ENCODE measurements at regions not wholly inside any gene's neighbourhood (a gene's known extent, or its start where the extent isn't known, plus 50 kb on each side); places are given as distances from the start of the nearest gene placed in this dataset.

- Histone ChIP-seq H3K4me3 (ENCODE audit: low read length) (no peak overlapping the region), H3K27ac (ENCODE audit: low read length) (no peak overlapping the region), H3K9ac (ENCODE audit: low read depth, low read length) (no peak overlapping the region), H3K4me1 (ENCODE audit: insufficient read depth, low read length) (no peaks in the 10 kb centered on the region), H3K36me3 (ENCODE audit: insufficient read depth, low read depth, low read length) (no peaks in the 10 kb centered on the region), H3K9me3 (ENCODE audit: insufficient read depth, low read depth, low read length) (no peaks in the 10 kb centered on the region), H3K27me3 (ENCODE audit: insufficient read depth, low read length) (no peaks in the 10 kb centered on the region)
Measured at GRCh38 chr22:48093981-48094380, 1331.5 kb downstream of the TBC1D22A start.

- H3K27ac ChIP-seq (ENCODE audit: low read length) = no peak overlapping the region
- no peaks in the 10 kb centered on the region for H3K4me1 ChIP-seq (ENCODE audit: insufficient read depth, low read length)
- no peaks in the 10 kb centered on the region for H3K36me3 ChIP-seq (ENCODE audit: insufficient read depth, low read depth, low read length)
- H3K9ac ChIP-seq (ENCODE audit: low read depth, low read length) = no peak overlapping the region
- H3K27me3 ChIP-seq (ENCODE audit: insufficient read depth, low read length) = no peaks in the 10 kb centered on the region
- H3K4me3 ChIP-seq (ENCODE audit: low read length) = no peak overlapping the region
- H3K9me3 ChIP-seq (ENCODE audit: insufficient read depth, low read depth, low read length) = no peaks in the 10 kb centered on the region
Measured at GRCh38 chr22:48092866-48093265, 1330.4 kb downstream of the TBC1D22A start.

GRCh38 chr22:48091656-48092223 is 1329.3 kb downstream of the TBC1D22A start:
- no peaks in the 10 kb centered on the region for H3K9me3 ChIP-seq (ENCODE audit: insufficient read depth, low read depth, low read length)
- H3K4me1 ChIP-seq (ENCODE audit: insufficient read depth, low read length) = no peaks in the 10 kb centered on the region

GRCh38 chr22:48091060-48091650 is 1328.7 kb downstream of the TBC1D22A start:
- H3K4me3 ChIP-seq (ENCODE audit: low read length) = no peak overlapping the region
- no peaks in the 10 kb centered on the region for H3K9me3 ChIP-seq (ENCODE audit: insufficient read depth, low read depth, low read length)
- H3K36me3 ChIP-seq (ENCODE audit: insufficient read depth, low read depth, low read length) = no peaks in the 10 kb centered on the region
- H3K27me3 ChIP-seq (ENCODE audit: insufficient read depth, low read length) = no peaks in the 10 kb centered on the region
- H3K4me1 ChIP-seq (ENCODE audit: insufficient read depth, low read length) = no peaks in the 10 kb centered on the region
- no peak overlapping the region for H3K27ac ChIP-seq (ENCODE audit: low read length)
- no peak overlapping the region for H3K9ac ChIP-seq (ENCODE audit: low read depth, low read length)

More at GRCh38 chr22:48091656-48092223, 1329.3 kb downstream of the TBC1D22A start:
- no peaks in the 10 kb centered on the region for H3K27me3 ChIP-seq (ENCODE audit: insufficient read depth, low read length)
- H3K27ac ChIP-seq (ENCODE audit: low read length) = no peak overlapping the region
- H3K36me3 ChIP-seq (ENCODE audit: insufficient read depth, low read depth, low read length) = no peaks in the 10 kb centered on the region
- no peak overlapping the region for H3K4me3 ChIP-seq (ENCODE audit: low read length)
- no peak overlapping the region for H3K9ac ChIP-seq (ENCODE audit: low read depth, low read length)

- H3K4me3 ChIP-seq (ENCODE audit: low read length) = no peak overlapping the region
Measured at GRCh38 chr22:48090332-48090672, 1327.9 kb downstream of the TBC1D22A start.

GRCh38 chr22:48089601-48090331 is 1327.3 kb downstream of the TBC1D22A start:
- Histone ChIP-seq H3K4me3 (ENCODE audit: low read length) (no peak overlapping the region), H3K9ac (ENCODE audit: low read depth, low read length) (no peak overlapping the region), H3K27me3 (ENCODE audit: insufficient read depth, low read length) (no peaks in the 10 kb centered on the region), H3K4me1 (ENCODE audit: insufficient read depth, low read length) (no peaks in the 10 kb centered on the region), H3K27ac (ENCODE audit: low read length) (no peak overlapping the region), H3K36me3 (ENCODE audit: insufficient read depth, low read depth, low read length) (no peaks in the 10 kb centered on the region), H3K9me3 (ENCODE audit: insufficient read depth, low read depth, low read length) (no peaks in the 10 kb centered on the region)

More at GRCh38 chr22:48090332-48090672, 1327.9 kb downstream of the TBC1D22A start:
- Histone ChIP-seq H3K27me3 (ENCODE audit: insufficient read depth, low read length) (no peaks in the 10 kb centered on the region), H3K36me3 (ENCODE audit: insufficient read depth, low read depth, low read length) (no peaks in the 10 kb centered on the region), H3K27ac (ENCODE audit: low read length) (no peak overlapping the region), H3K9me3 (ENCODE audit: insufficient read depth, low read depth, low read length) (no peaks in the 10 kb centered on the region), H3K4me1 (ENCODE audit: insufficient read depth, low read length) (no peaks in the 10 kb centered on the region), H3K9ac (ENCODE audit: low read depth, low read length) (no peak overlapping the region)

GRCh38 chr22:48088926-48089536 is 1326.6 kb downstream of the TBC1D22A start:
- no peak overlapping the region for H3K27ac ChIP-seq (ENCODE audit: low read length)
- H3K9ac ChIP-seq (ENCODE audit: low read depth, low read length) = no peak overlapping the region
- H3K27me3 ChIP-seq (ENCODE audit: insufficient read depth, low read length) = no peaks in the 10 kb centered on the region
- no peaks in the 10 kb centered on the region for H3K36me3 ChIP-seq (ENCODE audit: insufficient read depth, low read depth, low read length)
- no peak overlapping the region for H3K4me3 ChIP-seq (ENCODE audit: low read length)
- H3K9me3 ChIP-seq (ENCODE audit: insufficient read depth, low read depth, low read length) = no peaks in the 10 kb centered on the region
- no peaks in the 10 kb centered on the region for H3K4me1 ChIP-seq (ENCODE audit: insufficient read depth, low read length)

- Histone ChIP-seq H3K9ac (ENCODE audit: low read depth, low read length) (no peak overlapping the region), H3K4me1 (ENCODE audit: insufficient read depth, low read length) (no peaks in the 10 kb centered on the region)
Measured at GRCh38 chr22:48088251-48088650, 1325.8 kb downstream of the TBC1D22A start.

GRCh38 chr22:48085901-48086645 is 1323.6 kb downstream of the TBC1D22A start:
- H3K9ac ChIP-seq (ENCODE audit: low read depth, low read length) = no peak overlapping the region
- H3K4me3 ChIP-seq (ENCODE audit: low read length) = no peak overlapping the region
- no peaks in the 10 kb centered on the region for H3K4me1 ChIP-seq (ENCODE audit: insufficient read depth, low read length)
- no peaks in the 10 kb centered on the region for H3K36me3 ChIP-seq (ENCODE audit: insufficient read depth, low read depth, low read length)
- no peaks in the 10 kb centered on the region for H3K27me3 ChIP-seq (ENCODE audit: insufficient read depth, low read length)
- H3K27ac ChIP-seq (ENCODE audit: low read length) = no peak overlapping the region
- no peaks in the 10 kb centered on the region for H3K9me3 ChIP-seq (ENCODE audit: insufficient read depth, low read depth, low read length)

More at GRCh38 chr22:48088251-48088650, 1325.8 kb downstream of the TBC1D22A start:
- Histone ChIP-seq H3K9me3 (ENCODE audit: insufficient read depth, low read depth, low read length) (no peaks in the 10 kb centered on the region), H3K27me3 (ENCODE audit: insufficient read depth, low read length) (no peaks in the 10 kb centered on the region), H3K36me3 (ENCODE audit: insufficient read depth, low read depth, low read length) (no peaks in the 10 kb centered on the region), H3K27ac (ENCODE audit: low read length) (no peak overlapping the region), H3K4me3 (ENCODE audit: low read length) (no peak overlapping the region)

- Histone ChIP-seq H3K36me3 (ENCODE audit: insufficient read depth, low read depth, low read length) (no peaks in the 10 kb centered on the region), H3K9me3 (ENCODE audit: insufficient read depth, low read depth, low read length) (no peaks in the 10 kb centered on the region), H3K27me3 (ENCODE audit: insufficient read depth, low read length) (no peaks in the 10 kb centered on the region), H3K4me1 (ENCODE audit: insufficient read depth, low read length) (no peaks in the 10 kb centered on the region), H3K4me3 (ENCODE audit: low read length) (no peak overlapping the region), H3K27ac (ENCODE audit: low read length) (no peak overlapping the region), H3K9ac (ENCODE audit: low read depth, low read length) (no peak overlapping the region)
Measured at GRCh38 chr22:48084729-48085050, 1322.2 kb downstream of the TBC1D22A start.

- no peak overlapping the region for H3K27ac ChIP-seq (ENCODE audit: low read length)
- H3K4me3 ChIP-seq (ENCODE audit: low read length) = no peak overlapping the region
Measured at GRCh38 chr22:48084041-48084728, 1321.7 kb downstream of the TBC1D22A start.

More at GRCh38 chr22:48084041-48084728, 1321.7 kb downstream of the TBC1D22A start:
- Histone ChIP-seq H3K9ac (ENCODE audit: low read depth, low read length) (no peak overlapping the region), H3K4me1 (ENCODE audit: insufficient read depth, low read length) (no peaks in the 10 kb centered on the region), H3K27me3 (ENCODE audit: insufficient read depth, low read length) (no peaks in the 10 kb centered on the region), H3K9me3 (ENCODE audit: insufficient read depth, low read depth, low read length) (no peaks in the 10 kb centered on the region), H3K36me3 (ENCODE audit: insufficient read depth, low read depth, low read length) (no peaks in the 10 kb centered on the region)

All from iPS-20b (cell line).